ENCODE measurements at regions not wholly inside any gene's neighbourhood (a gene's known extent, or its start where the extent isn't known, plus 50 kb on each side); places are given as distances from the start of the nearest gene placed in this dataset.

- ChIA-PET CTCF (ENCODE audit: partially characterized antibody) (interaction anchor here (0.7 to 1.4 kb wide), 6 partner anchors 10 to 396 kb away, joined by 3 to 5 read pairs (median 4); no protein-coding TSS in a partner anchor), POLR2A (ENCODE audit: partially characterized antibody) (no interaction called here)
- FAIRE-seq, result no peak
- Histone ChIP-seq H3K27ac (ENCODE audit: low read depth, low read length) (no peak overlapping the region), H2AK5ac (ENCODE audit: low read depth, low read length) (no peak overlapping the region), H3K9me3 (ENCODE audit: insufficient read depth in 2 of 2, low read depth in 1 of 2, low read length in 1 of 2) (no peaks in the 10 kb centered on the region), H2BK12ac (ENCODE audit: low read depth, low read length) (no peak overlapping the region), H3K4me2 (ENCODE audit: insufficient read depth in 1 of 2, low read depth in 2 of 2, low read length in 2 of 2) (no peak overlapping the region), H3K79me2 (ENCODE audit: control insufficient read depth in 1 of 2, insufficient read depth in 2 of 2, low read length in 2 of 2) (no peaks in the 10 kb centered on the region), H3K23me2 (ENCODE audit: low read depth, low read length) (no peaks in the 10 kb centered on the region), H4K20me1 (replicated peaks in 1 of 2; ENCODE audit: control insufficient read depth in 1 of 2, insufficient read depth in 2 of 2, low read length in 2 of 2) (no peaks in the 10 kb centered on the region), H2BK15ac (ENCODE audit: low read length) (no peak overlapping the region), H3K4me3 (ENCODE audit: extremely low read depth in 1 of 4, insufficient read depth in 2 of 4, low read depth in 3 of 4, low read length in 4 of 4) (no peak overlapping the region), H2BK120ac (replicated peaks; ENCODE audit: low read depth, low read length) (no peak overlapping the region), H2BK5ac (ENCODE audit: low read depth, low read length) (no peak overlapping the region), H4K8ac (ENCODE audit: extremely low read depth, insufficient read depth, low read length) (no peak overlapping the region), H2BK20ac (ENCODE audit: low read length) (no peak overlapping the region), H2AFZ (ENCODE audit: low read length) (no peak overlapping the region), H3K18ac (ENCODE audit: extremely low read depth, low read length) (no peak overlapping the region), H3K4ac (replicated peaks; ENCODE audit: insufficient read length, low read depth, low read length) (no peak overlapping the region), H4K5ac (ENCODE audit: insufficient read length, low read depth, low read length) (no peak overlapping the region), H3K56ac (replicated peaks; ENCODE audit: insufficient read length, low read depth, low read length) (no peak overlapping the region), H3K23ac (ENCODE audit: insufficient read length) (no peak overlapping the region), H3K27me3 (replicated peaks in 1 of 4; ENCODE audit: control insufficient read depth in 3 of 4, extremely low read depth in 1 of 4, insufficient read depth in 3 of 4, low read length in 3 of 4) (no peaks in the 10 kb centered on the region), H3K4me1 (replicated peaks in 1 of 4; ENCODE audit: control insufficient read depth in 3 of 4, insufficient read depth in 4 of 4, low read length in 3 of 4) (no peaks in the 10 kb centered on the region), H3K14ac (ENCODE audit: insufficient read length) (no peak overlapping the region), H3K9ac (replicated peaks in 1 of 4; ENCODE audit: extremely low read depth in 1 of 4, low read depth in 3 of 4, low read length in 3 of 4) (no peak overlapping the region; a peak in 1 of 7 replicates), H4K91ac (replicated peaks; ENCODE audit: insufficient read length, low read length) (no peak overlapping the region), H3K79me1 (ENCODE audit: low read depth, low read length) (no peaks in the 10 kb centered on the region), H3K36me3 (ENCODE audit: control insufficient read depth in 2 of 4, insufficient read depth in 4 of 4, low read length in 3 of 4) (no peaks in the 10 kb centered on the region)
- WGBS, 2 experiments (ENCODE audit: extremely low coverage in 1 of 2, insufficient coverage in 1 of 2, insufficient read length in 1 of 2, insufficient replicate concordance in 2 of 2, low coverage in 1 of 2, low lambda C conversion rate in 2 of 2, missing lambda C conversion rate in 1 of 2), result 97% methylated on average over 6 of the region's 6 CpGs; no CpG with 5 or more reads in 1 of the 2 experiments
- no peak for DNase-seq (ENCODE audit: low read depth in 1 of 2, low spot score in 2 of 2)
- TF ChIP-seq TBP (IDR thresholded peaks at IDR 0.05; ENCODE audit: low read depth, low read length) (no peak), SIRT6 (IDR thresholded peaks at IDR 0.05; ENCODE audit: low read length) (no peak), ASH2L (IDR thresholded peaks at IDR 0.05; ENCODE audit: low read length) (no peak), GTF2F1 (IDR thresholded peaks at IDR 0.05; ENCODE audit: borderline replicate concordance, low read depth, low read length) (no peak), RFX5 (IDR thresholded peaks at IDR 0.05; ENCODE audit: borderline replicate concordance, low read depth, low read length) (no peak), MAFK (IDR thresholded peaks at IDR 0.05; ENCODE audit: low read depth, low read length) (no peak), BCL11A (IDR thresholded peaks at IDR 0.05; ENCODE audit: low read depth in 2 of 2, low read length in 2 of 2) (no peak), POLR2A (IDR thresholded peaks at IDR 0.05; ENCODE audit: control extremely low read depth in 1 of 2, low read depth in 2 of 2, low read length in 2 of 2) (no peak), CHD1 (IDR thresholded peaks at IDR 0.05; ENCODE audit: low read depth, low read length) (no peak), CBX8 (IDR thresholded peaks at IDR 0.05; ENCODE audit: borderline replicate concordance, low read depth, low read length) (no peak), RBBP5 (IDR thresholded peaks at IDR 0.05; ENCODE audit: borderline replicate concordance, low read depth, low read length) (no peak), NRF1 (IDR thresholded peaks at IDR 0.05; ENCODE audit: low read depth, low read length) (no peak)
Measured at GRCh38 chr10:108690530-108690929, 1232.8 kb downstream of the XPNPEP1 start.
